ENCODE measurements at regions not wholly inside any gene's neighbourhood (a gene's known extent, or its start where the extent isn't known, plus 50 kb on each side); places are given as distances from the start of the nearest gene placed in this dataset.
"Not testable (repeated sequence)": the region's sequence is repeated elsewhere in the genome, so short reads cannot be mapped to it uniquely, and the experiment has no call there.

DNA sequence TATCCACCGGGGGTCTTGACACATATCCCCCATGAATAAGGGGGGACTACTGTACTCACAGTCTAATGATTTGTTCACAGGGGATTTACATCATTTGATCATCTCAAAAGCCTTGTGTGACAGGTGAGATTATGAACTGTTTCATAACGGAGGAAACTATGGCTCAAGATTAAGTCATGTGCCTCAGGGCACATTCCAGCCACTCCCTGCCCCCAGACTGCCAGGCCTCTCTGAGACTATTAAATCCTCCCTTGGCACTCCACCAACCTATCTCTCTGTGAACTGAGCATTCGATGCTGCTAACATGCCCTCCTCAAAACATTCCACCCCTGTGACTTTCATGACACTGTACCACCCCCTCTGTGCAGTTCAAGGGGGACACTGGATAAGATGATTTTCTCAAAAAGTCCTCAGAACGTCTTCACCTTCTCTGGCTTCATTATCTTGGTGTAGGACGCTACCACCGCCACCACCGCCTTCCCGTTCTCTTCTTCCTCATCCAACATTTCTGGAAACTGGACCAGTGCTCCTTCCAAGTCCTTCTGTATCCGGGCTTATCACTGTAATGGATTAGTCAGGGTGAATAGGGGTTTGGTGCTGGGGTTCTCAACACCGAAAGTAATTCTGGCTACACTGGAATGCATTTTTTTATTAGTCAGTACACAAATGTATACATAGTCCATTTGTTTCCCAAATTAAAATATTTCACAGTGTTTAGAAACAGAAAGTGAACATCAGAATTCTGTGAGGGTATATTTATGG, 169.6 kb downstream of the KCNS3 start:
- intact Hi-C loops (cut with DNase I; ENCODE audit: low total_unique reads): no loop called here
- DNase-seq (ENCODE audit: low spot score in 2 of 2): no peak
- no peak overlapping the region for H3K4me3 ChIP-seq (ENCODE audit: low read depth, poor library complexity, severe bottlenecking)
- TF ChIP-seq, protein P1, sequence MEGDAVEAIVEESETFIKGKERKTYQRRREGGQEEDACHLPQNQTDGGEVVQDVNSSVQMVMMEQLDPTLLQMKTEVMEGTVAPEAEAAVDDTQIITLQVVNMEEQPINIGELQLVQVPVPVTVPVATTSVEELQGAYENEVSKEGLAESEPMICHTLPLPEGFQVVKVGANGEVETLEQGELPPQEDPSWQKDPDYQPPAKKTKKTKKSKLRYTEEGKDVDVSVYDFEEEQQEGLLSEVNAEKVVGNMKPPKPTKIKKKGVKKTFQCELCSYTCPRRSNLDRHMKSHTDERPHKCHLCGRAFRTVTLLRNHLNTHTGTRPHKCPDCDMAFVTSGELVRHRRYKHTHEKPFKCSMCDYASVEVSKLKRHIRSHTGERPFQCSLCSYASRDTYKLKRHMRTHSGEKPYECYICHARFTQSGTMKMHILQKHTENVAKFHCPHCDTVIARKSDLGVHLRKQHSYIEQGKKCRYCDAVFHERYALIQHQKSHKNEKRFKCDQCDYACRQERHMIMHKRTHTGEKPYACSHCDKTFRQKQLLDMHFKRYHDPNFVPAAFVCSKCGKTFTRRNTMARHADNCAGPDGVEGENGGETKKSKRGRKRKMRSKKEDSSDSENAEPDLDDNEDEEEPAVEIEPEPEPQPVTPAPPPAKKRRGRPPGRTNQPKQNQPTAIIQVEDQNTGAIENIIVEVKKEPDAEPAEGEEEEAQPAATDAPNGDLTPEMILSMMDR (IDR thresholded peaks at IDR 0.05): no peak
- TF ChIP-seq POLR2A (IDR thresholded peaks at IDR 0.05): no peak
- WGBS, 2 donors: 43 to 63% methylated on average over 10 of the region's 10 CpGs

DNA sequence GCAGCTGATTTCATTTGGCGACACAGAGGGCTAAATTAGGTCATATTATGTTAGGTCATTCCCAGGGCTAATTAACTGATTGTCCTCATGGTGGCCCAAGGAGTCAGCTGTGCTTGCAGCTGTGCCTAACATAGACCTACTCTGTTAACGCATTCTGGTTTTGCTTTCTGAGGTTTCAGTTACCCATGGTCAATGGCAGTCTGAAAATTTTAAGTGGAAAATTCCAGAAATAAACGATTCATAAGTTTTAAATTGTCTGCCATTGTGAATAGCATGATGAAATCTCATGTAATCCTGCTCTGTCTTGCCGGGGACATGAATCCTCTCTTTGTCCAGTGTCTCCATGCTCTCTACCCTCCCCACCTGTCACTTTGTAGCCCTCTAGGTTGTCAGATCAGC, 168.7 kb downstream of the KCNS3 start:
- no peak for TF ChIP-seq POLR2A (IDR thresholded peaks at IDR 0.05)
- TF ChIP-seq, protein P1 (IDR thresholded peaks at IDR 0.05): no peak
- no peak overlapping the region for H3K4me3 ChIP-seq (ENCODE audit: low read depth, poor library complexity, severe bottlenecking)
- no peak for DNase-seq (ENCODE audit: low spot score in 2 of 2)
- intact Hi-C loops (cut with DNase I; ENCODE audit: low total_unique reads): no loop called here
- WGBS, 2 donors: 56 to 63% methylated on average over 4 of the region's 4 CpGs

DNA sequence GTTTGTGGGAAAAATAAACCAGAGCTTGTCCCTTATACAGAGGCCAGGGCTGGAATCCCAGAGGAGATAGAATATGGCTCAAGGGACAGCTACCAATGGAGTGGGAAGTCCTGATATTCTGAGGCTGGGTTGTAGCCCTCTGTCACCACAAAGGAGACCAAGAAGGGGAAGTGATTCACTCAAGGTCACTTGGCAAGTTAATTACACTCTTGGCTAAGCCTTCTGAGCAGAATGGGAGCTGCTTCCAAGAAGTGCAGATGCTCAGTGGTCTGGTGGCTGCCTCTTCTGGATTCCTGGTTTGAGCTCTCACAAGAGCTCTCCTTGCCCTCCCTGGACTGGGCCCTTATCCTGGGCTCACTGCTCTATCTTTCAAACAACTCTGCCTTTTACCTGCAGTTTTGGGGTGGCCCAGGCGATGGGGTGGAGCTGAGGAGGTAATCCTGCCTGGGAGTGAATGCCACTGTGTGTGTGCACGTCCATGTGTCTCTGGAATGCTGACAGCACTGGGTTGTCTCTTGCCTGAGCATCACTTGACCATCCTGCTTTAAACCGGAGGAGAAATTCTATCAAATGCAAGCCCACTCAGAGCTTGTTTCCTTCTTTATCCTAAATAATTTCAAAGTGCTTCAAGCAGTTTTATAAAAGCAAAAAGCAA, 168.2 kb downstream of the KCNS3 start:
- WGBS, 2 donors: 46 to 51% methylated on average over 3 of the region's 3 CpGs

DNA sequence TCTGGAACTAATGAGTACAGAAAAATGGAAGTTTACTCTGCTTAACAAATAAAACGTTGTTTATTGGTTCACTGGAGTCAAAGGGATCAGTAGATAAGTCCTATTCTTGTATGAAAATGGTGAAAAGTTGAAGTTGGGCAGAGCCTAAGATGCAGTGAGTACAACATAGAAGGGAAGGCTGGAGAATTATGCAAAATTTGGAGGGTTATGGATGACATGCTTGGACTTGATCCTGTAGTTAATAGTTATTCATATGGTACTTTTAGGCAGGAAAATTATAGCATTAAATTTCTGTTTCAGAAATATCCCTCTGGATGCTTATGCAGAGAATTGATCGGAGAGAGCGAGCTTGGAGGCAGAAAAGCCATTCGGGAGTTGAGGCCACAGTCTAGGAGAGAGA, 167.6 kb downstream of the KCNS3 start:
- DNase-seq (ENCODE audit: low spot score in 2 of 2): no peak
- 84 to 88% methylated on average over 4 of the region's 4 CpGs for WGBS, 2 donors
- H3K4me3 ChIP-seq (ENCODE audit: low read depth, poor library complexity, severe bottlenecking): no peak overlapping the region
- TF ChIP-seq, protein P1 (IDR thresholded peaks at IDR 0.05): no peak
- no peak for TF ChIP-seq POLR2A (IDR thresholded peaks at IDR 0.05)
- intact Hi-C loops (cut with DNase I; ENCODE audit: low total_unique reads): no loop called here

More for the DNA sequence above, 168.2 kb downstream of the KCNS3 start:
- DNase-seq (ENCODE audit: low spot score in 2 of 2): no peak
- no peak for TF ChIP-seq POLR2A (IDR thresholded peaks at IDR 0.05)
- TF ChIP-seq, protein P1 (IDR thresholded peaks at IDR 0.05): no peak
- intact Hi-C loops (cut with DNase I; ENCODE audit: low total_unique reads): no loop called here
- H3K4me3 ChIP-seq (ENCODE audit: low read depth, poor library complexity, severe bottlenecking): no peak overlapping the region

DNA sequence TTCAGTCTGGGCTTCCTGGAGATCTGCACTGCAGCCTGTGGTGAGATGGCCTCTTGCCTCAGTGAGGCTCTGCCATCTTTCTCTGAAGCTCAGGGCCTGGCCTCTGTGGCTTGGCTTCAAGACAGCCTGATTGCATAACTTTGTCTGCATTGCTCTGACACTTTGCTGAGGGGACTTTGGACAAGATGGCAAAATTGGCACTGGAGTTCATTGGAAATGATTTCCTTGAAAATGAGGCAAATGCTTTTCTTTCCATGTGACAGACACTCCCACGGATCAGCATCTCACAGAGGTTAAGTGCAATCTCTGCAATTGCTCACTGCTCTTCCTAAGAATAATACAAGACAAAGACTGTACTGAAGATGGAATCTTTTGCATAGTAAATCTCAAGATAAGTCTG, 166.8 kb downstream of the KCNS3 start:
- H3K4me3 ChIP-seq (ENCODE audit: low read depth, poor library complexity, severe bottlenecking): no peak overlapping the region
- 56 to 61% methylated on average over 1 of the region's 1 CpG for WGBS, 2 donors
- no peak for DNase-seq (ENCODE audit: low spot score in 2 of 2)
- intact Hi-C loops (cut with DNase I; ENCODE audit: low total_unique reads): no loop called here
- TF ChIP-seq POLR2A (IDR thresholded peaks at IDR 0.05): no peak
- TF ChIP-seq, protein P1 (IDR thresholded peaks at IDR 0.05): no peak

DNA sequence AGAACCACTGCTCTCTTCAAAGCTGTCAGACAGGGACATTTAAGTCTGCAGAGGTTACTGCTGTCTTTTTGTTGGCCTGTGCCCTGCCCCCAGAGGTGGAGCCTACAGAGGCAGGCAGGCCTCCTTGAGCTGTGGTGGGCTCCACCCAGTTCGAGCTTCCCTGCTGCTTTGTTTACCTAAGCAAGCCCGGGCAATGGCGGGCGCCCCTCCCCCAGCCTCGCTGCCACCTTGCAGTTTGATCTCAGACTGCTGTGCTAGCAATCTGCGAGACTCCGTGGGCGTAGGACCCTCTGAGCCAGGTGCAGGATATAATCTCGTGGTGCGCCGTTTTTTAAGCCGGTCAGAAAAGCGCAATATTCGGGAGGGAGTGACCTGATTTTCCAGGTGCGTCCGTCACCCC, 138.9 kb downstream of the KCNS3 start:
- intact Hi-C loops (cut with DNase I; ENCODE audit: low total_unique reads); DNase-seq (ENCODE audit: low spot score in 2 of 2); H3K4me3 ChIP-seq (ENCODE audit: low read depth, poor library complexity, severe bottlenecking): not testable (repeated sequence)
- 72 to 84% methylated on average over 15 to 16 of the region's 16 CpGs for WGBS, 2 donors
